ENCODE measurements at regions not wholly inside any gene's neighbourhood (a gene's known extent, or its start where the extent isn't known, plus 50 kb on each side); places are given as distances from the start of the nearest gene placed in this dataset.

DNA sequence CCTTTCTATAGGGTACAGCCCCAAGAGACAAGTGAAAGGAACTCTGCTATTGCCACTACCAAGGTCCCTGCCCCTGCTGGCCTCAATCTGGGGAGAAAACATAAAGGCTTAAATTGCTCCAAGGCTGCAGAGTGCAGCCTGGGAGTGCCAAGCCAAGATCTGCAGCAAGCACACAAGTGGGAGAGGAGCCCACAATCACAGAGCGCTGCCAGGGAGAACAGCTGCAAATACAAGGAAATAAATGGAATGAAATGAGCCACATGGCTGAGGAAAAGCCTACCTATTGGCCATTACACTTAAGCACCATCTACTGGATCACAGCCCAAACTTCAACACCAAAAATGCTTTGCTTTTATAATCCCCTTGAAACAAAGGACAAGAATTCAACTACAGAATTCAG is 582.4 kb downstream of the FAM133A start:
- TF ChIP-seq POLR2AphosphoS5 (IDR thresholded peaks at IDR 0.05), result no peak
- no peak for TF ChIP-seq POLR2A (IDR thresholded peaks at IDR 0.05)
- TF ChIP-seq, protein P1, sequence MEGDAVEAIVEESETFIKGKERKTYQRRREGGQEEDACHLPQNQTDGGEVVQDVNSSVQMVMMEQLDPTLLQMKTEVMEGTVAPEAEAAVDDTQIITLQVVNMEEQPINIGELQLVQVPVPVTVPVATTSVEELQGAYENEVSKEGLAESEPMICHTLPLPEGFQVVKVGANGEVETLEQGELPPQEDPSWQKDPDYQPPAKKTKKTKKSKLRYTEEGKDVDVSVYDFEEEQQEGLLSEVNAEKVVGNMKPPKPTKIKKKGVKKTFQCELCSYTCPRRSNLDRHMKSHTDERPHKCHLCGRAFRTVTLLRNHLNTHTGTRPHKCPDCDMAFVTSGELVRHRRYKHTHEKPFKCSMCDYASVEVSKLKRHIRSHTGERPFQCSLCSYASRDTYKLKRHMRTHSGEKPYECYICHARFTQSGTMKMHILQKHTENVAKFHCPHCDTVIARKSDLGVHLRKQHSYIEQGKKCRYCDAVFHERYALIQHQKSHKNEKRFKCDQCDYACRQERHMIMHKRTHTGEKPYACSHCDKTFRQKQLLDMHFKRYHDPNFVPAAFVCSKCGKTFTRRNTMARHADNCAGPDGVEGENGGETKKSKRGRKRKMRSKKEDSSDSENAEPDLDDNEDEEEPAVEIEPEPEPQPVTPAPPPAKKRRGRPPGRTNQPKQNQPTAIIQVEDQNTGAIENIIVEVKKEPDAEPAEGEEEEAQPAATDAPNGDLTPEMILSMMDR (IDR thresholded peaks at IDR 0.05), result no peak
- no peak for TF ChIP-seq EP300 (IDR thresholded peaks at IDR 0.05)

Measured in sigmoid colon (tissue), 4 donors.